ENCODE measurements at regions not wholly inside any gene's neighbourhood (a gene's known extent, or its start where the extent isn't known, plus 50 kb on each side); places are given as distances from the start of the nearest gene placed in this dataset.
"Not testable (repeated sequence)": the region's sequence is repeated elsewhere in the genome, so short reads cannot be mapped to it uniquely, and the experiment has no call there.

GRCh38 chr11:46183819-46184218 lies 62.6 kb upstream of the PHF21A start:
- no peak overlapping the region for H3K4me3 ChIP-seq (ENCODE audit: low read length)
- TF ChIP-seq CTCF (IDR thresholded peaks at IDR 0.05; ENCODE audit: insufficient read depth, low read depth, low read length, missing control alignments), result no peak
- peak; percentile 91 for DNase-seq (ENCODE audit: low read depth)

GRCh38 chr11:46181843-46182424 lies 60.7 kb upstream of the PHF21A start:
- no peak overlapping the region for H3K4me3 ChIP-seq (ENCODE audit: low read length)
- peak; percentile 19 for DNase-seq (ENCODE audit: low read depth)
- TF ChIP-seq CTCF (IDR thresholded peaks at IDR 0.05; ENCODE audit: insufficient read depth, low read depth, low read length, missing control alignments), result no peak

DNA sequence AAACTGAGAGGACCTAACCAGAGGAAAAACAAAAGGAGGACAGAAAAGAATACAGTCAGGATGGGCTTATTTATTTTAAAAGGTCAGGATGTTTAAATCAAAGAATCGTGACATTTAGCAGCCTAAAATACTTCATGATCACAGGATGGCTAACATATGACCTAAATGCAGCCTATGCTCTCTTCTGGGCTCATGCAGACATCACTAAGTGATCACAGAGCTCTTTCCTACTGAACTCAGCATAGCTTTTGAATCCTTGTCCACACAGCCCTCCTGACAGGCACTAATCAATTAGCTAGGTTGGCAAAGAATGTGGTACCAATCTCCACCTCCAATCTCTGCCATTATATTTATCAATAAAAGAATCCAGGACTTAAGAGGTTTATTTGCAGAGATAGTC lies 60.1 kb upstream of the PHF21A start:
- TF ChIP-seq CTCF (IDR thresholded peaks at IDR 0.05; ENCODE audit: insufficient read depth, low read depth, low read length, missing control alignments), result no peak
- no peak for DNase-seq (ENCODE audit: low read depth)
- no peak overlapping the region for H3K4me3 ChIP-seq (ENCODE audit: low read length)

DNA sequence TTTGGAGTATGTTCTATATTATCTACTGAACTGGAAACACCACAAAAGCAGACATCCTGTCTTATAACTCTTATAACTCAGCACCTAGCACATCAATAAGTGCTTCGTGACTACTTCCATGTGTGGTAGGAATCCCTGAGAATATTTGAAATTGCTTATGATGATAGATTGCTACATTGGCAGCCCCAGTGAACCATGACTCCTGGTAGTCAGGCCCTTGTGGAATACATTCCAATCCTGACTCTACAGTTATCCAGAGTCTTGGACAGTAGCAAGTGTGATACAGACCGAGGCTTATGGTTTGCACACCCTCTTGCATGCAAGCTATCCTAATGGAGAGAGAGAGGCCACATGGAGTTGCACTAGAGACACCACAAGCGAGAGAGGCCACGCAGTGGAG lies 59.5 kb upstream of the PHF21A start:
- no peak overlapping the region for H3K4me3 ChIP-seq (ENCODE audit: low read length)
- TF ChIP-seq CTCF (IDR thresholded peaks at IDR 0.05; ENCODE audit: insufficient read depth, low read depth, low read length, missing control alignments), result no peak
- no peak for DNase-seq (ENCODE audit: low read depth)

GRCh38 chr11:46178513-46178912 lies 57.3 kb upstream of the PHF21A start:
- no peak overlapping the region for H3K4me3 ChIP-seq (ENCODE audit: low read length)

GRCh38 chr11:46176421-46176820 lies 55.2 kb upstream of the PHF21A start:
- H3K4me3 ChIP-seq (ENCODE audit: low read length), result no peak overlapping the region
- peak; percentile 64 for DNase-seq (ENCODE audit: low read depth)
- no peak for TF ChIP-seq CTCF (IDR thresholded peaks at IDR 0.05; ENCODE audit: insufficient read depth, low read depth, low read length, missing control alignments)

More at GRCh38 chr11:46178513-46178912, 57.3 kb upstream of the PHF21A start:
- no peak for DNase-seq (ENCODE audit: low read depth)
- no peak for TF ChIP-seq CTCF (IDR thresholded peaks at IDR 0.05; ENCODE audit: insufficient read depth, low read depth, low read length, missing control alignments)

DNA sequence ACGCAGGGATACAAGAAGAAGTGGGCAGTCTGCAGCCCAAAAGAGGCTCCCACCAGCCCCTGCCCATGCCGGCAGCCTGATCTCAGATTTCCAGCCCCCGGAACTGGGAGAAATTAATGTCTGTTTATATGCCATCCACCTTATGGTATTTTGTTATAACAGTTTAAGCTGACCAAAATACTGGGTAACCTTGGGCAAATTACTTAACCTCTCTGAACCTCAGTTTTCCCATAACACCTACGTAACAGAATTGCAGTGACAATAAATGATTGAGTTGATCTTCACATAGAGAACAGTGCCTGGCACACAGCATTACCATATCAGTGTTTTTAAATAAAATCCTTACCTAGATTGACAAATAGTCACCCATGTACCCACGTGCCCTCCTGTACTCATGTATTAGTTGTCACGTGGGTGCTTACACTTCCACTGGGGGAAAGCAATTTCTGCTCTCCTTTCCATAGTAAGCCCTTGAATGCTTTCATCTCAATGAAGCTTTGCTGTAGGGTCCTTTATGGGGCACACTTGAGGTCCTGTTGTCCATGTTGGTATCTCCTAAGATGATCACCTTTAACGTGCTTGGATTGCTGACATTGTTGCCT lies 54.2 kb upstream of the PHF21A start:
- no peak for DNase-seq (ENCODE audit: low read depth)
- H3K4me3 ChIP-seq (ENCODE audit: low read length), result no peak overlapping the region
- no peak for TF ChIP-seq CTCF (IDR thresholded peaks at IDR 0.05; ENCODE audit: insufficient read depth, low read depth, low read length, missing control alignments)

DNA sequence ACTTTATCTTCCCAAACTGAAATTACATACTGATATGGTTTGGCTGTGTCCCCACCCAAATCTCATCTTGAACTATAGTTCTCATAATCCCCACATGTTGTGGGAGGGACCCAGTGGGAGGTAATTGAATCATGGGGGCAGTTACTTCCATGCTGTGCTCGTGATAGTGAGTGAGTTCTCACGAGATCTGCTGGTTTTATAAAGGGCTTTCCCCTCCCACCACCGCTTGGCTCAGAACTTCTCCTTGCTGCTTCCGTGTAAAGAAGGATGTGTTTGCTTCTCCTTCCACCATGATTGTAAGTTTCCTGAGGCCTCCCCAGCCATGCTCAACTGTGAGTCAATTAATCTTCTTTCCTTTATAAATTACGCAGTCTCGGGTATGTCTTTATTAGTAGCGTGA lies 50.4 kb upstream of the PHF21A start:
- H3K4me3 ChIP-seq (ENCODE audit: low read length); DNase-seq (ENCODE audit: low read depth): not testable (repeated sequence)

Measured in epithelial cell of esophagus (primary cell).